ENCODE measurements at regions not wholly inside any gene's neighbourhood (a gene's known extent, or its start where the extent isn't known, plus 50 kb on each side); places are given as distances from the start of the nearest gene placed in this dataset.

DNA sequence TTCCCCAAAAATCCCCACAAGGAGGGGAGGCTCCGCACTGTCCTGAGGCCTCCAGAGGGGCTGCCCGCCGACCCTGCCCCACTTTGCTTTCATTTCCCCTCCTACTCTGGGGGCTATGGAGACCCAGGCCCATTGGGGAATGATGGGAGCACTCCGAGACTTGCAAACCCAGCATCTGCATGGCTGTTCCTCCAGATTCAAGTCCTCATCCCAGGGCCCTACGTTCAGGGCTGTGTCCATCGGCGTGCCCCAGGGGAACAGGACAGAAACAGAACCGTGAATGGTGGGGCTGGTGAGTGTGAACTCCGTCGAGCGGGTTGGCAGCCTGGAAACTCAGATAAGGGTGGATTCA, 116.1 kb upstream of the HDAC4 start:
- no peak overlapping the region for H3K27ac ChIP-seq (ENCODE audit: low read depth, low read length, poor library complexity, severe bottlenecking)

DNA sequence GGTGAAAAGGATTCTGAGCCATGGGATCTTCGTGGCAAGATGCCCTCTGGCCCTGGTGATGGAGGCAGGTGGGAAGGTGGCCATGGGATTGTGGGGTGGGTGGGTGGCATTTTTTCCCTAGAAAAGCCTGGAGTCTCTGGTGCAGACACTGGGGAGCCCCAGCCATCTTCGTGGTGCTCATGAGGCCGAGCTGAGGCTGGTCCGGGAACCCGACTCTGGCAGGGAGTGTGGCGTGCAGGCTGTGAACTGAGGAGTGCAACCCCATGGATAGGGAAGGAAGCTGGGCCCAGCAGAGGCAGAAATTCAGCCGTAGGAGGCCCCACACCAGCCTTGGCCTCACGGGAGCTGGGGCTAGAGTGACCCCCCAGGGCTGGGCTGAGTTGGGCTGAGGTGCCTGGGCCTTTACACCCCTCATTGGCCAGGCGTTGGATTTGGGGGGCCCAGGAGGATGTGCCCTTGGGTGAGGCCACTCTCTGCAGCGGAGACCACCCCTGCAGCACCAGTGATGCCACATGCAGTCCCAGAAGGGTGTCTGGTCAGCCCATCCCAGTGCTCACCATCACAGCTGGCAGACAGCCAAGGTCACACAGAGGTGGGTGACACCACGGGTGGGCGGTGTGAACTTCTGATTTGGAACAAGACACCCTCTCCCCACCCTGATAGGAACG, 115.6 kb upstream of the HDAC4 start:
- H3F3A ChIP-seq (ENCODE audit: insufficient read depth, low read length) = no peaks in the 10 kb centered on the region
- H4K20me1 ChIP-seq (ENCODE audit: insufficient read depth, low read length) = no peaks in the 10 kb centered on the region
- no peak overlapping the region for H3K27ac ChIP-seq (ENCODE audit: low read depth, low read length, poor library complexity, severe bottlenecking)
- H2AFZ ChIP-seq (ENCODE audit: low read length) = no peak overlapping the region
- TF ChIP-seq EZH2 (IDR thresholded peaks at IDR 0.05; ENCODE audit: borderline replicate concordance, low read length) = no peak
- TF ChIP-seq, protein P1, sequence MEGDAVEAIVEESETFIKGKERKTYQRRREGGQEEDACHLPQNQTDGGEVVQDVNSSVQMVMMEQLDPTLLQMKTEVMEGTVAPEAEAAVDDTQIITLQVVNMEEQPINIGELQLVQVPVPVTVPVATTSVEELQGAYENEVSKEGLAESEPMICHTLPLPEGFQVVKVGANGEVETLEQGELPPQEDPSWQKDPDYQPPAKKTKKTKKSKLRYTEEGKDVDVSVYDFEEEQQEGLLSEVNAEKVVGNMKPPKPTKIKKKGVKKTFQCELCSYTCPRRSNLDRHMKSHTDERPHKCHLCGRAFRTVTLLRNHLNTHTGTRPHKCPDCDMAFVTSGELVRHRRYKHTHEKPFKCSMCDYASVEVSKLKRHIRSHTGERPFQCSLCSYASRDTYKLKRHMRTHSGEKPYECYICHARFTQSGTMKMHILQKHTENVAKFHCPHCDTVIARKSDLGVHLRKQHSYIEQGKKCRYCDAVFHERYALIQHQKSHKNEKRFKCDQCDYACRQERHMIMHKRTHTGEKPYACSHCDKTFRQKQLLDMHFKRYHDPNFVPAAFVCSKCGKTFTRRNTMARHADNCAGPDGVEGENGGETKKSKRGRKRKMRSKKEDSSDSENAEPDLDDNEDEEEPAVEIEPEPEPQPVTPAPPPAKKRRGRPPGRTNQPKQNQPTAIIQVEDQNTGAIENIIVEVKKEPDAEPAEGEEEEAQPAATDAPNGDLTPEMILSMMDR (IDR thresholded peaks at IDR 0.05; ENCODE audit: low read length) = no peak
- no peaks in the 10 kb centered on the region for H3K79me2 ChIP-seq (ENCODE audit: insufficient read depth, low read length)
- H3K4me3 ChIP-seq (ENCODE audit: low read depth, low read length, poor library complexity, severe bottlenecking) = no peak overlapping the region
- no peak overlapping the region for H3K9ac ChIP-seq (ENCODE audit: low read length)
- no peaks in the 10 kb centered on the region for H3K36me3 ChIP-seq (ENCODE audit: insufficient read depth, low read length)
- H3K9me2 ChIP-seq (ENCODE audit: low read depth, low read length) = no peaks in the 10 kb centered on the region
- H3K4me1 ChIP-seq (ENCODE audit: insufficient read depth, low read length, severe bottlenecking) = no peaks in the 10 kb centered on the region
- peaks cover 5% of the 10 kb centered on the region; the same call in 1 of the 2 replicates for H3K27me3 ChIP-seq (ENCODE audit: insufficient read depth, low read length)
- 0 out of 2 replicates have a peak, but pooled peaks cover 2% of the 10 kb centered on the region for H3K9me3 ChIP-seq (ENCODE audit: low read length)
- H3K4me2 ChIP-seq (ENCODE audit: low read length) = no peak overlapping the region

More for the DNA sequence above, 116.1 kb upstream of the HDAC4 start:
- no peaks in the 10 kb centered on the region for H3F3A ChIP-seq (ENCODE audit: insufficient read depth, low read length)
- 0 out of 2 replicates have a peak, but pooled peaks cover 2% of the 10 kb centered on the region for H3K9me3 ChIP-seq (ENCODE audit: low read length)
- no peaks in the 10 kb centered on the region for H3K4me1 ChIP-seq (ENCODE audit: insufficient read depth, low read length, severe bottlenecking)
- no peak overlapping the region for H3K9ac ChIP-seq (ENCODE audit: low read length)
- H2AFZ ChIP-seq (ENCODE audit: low read length) = no peak overlapping the region
- peaks cover 5% of the 10 kb centered on the region; the same call in 1 of the 2 replicates for H3K27me3 ChIP-seq (ENCODE audit: insufficient read depth, low read length)
- no peaks in the 10 kb centered on the region for H3K79me2 ChIP-seq (ENCODE audit: insufficient read depth, low read length)
- TF ChIP-seq EZH2 (IDR thresholded peaks at IDR 0.05; ENCODE audit: borderline replicate concordance, low read length) = no peak
- TF ChIP-seq, protein P1 (IDR thresholded peaks at IDR 0.05; ENCODE audit: low read length) = no peak
- H4K20me1 ChIP-seq (ENCODE audit: insufficient read depth, low read length) = no peaks in the 10 kb centered on the region
- H3K4me3 ChIP-seq (ENCODE audit: low read depth, low read length, poor library complexity, severe bottlenecking) = no peak overlapping the region
- H3K4me2 ChIP-seq (ENCODE audit: low read length) = no peak overlapping the region
- no peaks in the 10 kb centered on the region for H3K36me3 ChIP-seq (ENCODE audit: insufficient read depth, low read length)
- H3K9me2 ChIP-seq (ENCODE audit: low read depth, low read length) = no peaks in the 10 kb centered on the region

DNA sequence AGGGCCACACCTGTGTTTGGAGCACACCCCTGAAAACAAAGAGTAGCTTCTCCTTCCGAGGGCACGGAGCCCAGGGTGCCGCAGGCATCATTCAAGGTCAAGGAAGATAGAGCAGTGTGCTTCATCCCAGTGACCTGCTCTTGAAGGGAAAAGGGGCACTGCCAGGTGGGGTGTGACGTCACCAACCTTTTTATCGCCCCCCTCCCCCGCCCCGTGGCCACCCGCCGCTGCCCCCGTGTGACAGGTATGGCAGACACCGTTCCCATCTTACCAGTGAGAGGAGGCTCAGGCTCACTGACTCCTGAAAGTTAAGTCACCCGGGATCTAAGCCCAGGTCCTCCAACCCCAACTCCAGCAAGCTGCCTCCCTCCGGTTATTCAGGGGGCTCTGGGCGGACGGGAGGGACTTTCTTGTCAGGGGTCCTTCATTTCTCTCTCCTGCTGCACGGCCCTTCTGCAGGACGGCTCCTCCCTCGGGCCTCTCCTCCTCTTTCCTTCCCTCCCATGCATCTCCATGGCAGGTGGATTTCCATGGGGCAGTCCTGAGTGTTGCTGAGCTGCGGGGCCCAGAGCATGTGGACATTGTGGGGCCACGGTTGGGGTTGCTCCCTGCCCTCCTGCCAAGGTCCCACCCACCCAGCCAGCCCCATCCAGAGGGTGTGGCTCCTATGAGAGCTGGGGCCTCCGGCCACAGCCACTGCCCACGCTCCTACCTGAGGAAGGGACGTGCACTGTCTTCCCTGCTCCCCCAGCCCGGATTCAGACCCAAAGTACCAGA, 114.1 kb upstream of the HDAC4 start:
- H3F3A ChIP-seq (ENCODE audit: insufficient read depth, low read length) = no peaks in the 10 kb centered on the region
- no peak overlapping the region for H2AFZ ChIP-seq (ENCODE audit: low read length)
- H3K9me3 ChIP-seq (ENCODE audit: low read length) = 0 out of 2 replicates have a peak, but pooled peaks cover 2% of the 10 kb centered on the region
- no peak overlapping the region for H3K4me3 ChIP-seq (ENCODE audit: low read depth, low read length, poor library complexity, severe bottlenecking)
- TF ChIP-seq, protein P1 (IDR thresholded peaks at IDR 0.05; ENCODE audit: low read length) = no peak
- TF ChIP-seq EZH2 (IDR thresholded peaks at IDR 0.05; ENCODE audit: borderline replicate concordance, low read length) = no peak
- H4K20me1 ChIP-seq (ENCODE audit: insufficient read depth, low read length) = no peaks in the 10 kb centered on the region
- no peak overlapping the region for H3K27ac ChIP-seq (ENCODE audit: low read depth, low read length, poor library complexity, severe bottlenecking)
- H3K27me3 ChIP-seq (ENCODE audit: insufficient read depth, low read length) = no peaks in the 10 kb centered on the region; the same call in 1 of the 2 replicates
- no peaks in the 10 kb centered on the region for H3K9me2 ChIP-seq (ENCODE audit: low read depth, low read length)
- H3K9ac ChIP-seq (ENCODE audit: low read length) = no peak overlapping the region
- no peak overlapping the region for H3K4me2 ChIP-seq (ENCODE audit: low read length)
- H3K79me2 ChIP-seq (ENCODE audit: insufficient read depth, low read length) = no peaks in the 10 kb centered on the region
- H3K36me3 ChIP-seq (ENCODE audit: insufficient read depth, low read length) = no peaks in the 10 kb centered on the region
- no peaks in the 10 kb centered on the region for H3K4me1 ChIP-seq (ENCODE audit: insufficient read depth, low read length, severe bottlenecking)

Measured in OCI-LY1 (cell line).